GM06990 (cell line): ENCODE measurements at regions not wholly inside any gene's neighbourhood (a gene's known extent, or its start where the extent isn't known, plus 50 kb on each side); places are given as distances from the start of the nearest gene placed in this dataset.

ENCODE experiments used
- DNase-seq: peaks from one replicate; pipeline ENCODE4 v3.0.0-alpha.2; 2011; ENCODE audit not compliant: insufficient read length; ENCODE audit errors: extremely low read depth
- H3K27me3 ChIP-seq: replicated peaks from 2 replicates; pipeline ENCODE4 v1.6.0; 2011; ENCODE audit warnings: low read length; ENCODE audit not compliant: control insufficient read depth, insufficient read depth
- H3K36me3 ChIP-seq: 2 replicates; pipeline ENCODE4 v1.5.1; 2011; ENCODE audit warnings: low read length; ENCODE audit not compliant: control insufficient read depth, insufficient read depth
- H3K4me3 ChIP-seq: replicated peaks from 2 replicates; pipeline ENCODE4 v1.5.1; 2011; ENCODE audit warnings: low read depth, mild to moderate bottlenecking, control low read depth, low read length
- CTCF ChIP-seq: IDR thresholded peaks from 2 replicates; pipeline ENCODE4 v1.5.1; 2011; ENCODE audit warnings: low read length, control low read depth, mild to moderate bottlenecking, inconsistent platforms; ENCODE audit not compliant: insufficient read depth, poor library complexity, severe bottlenecking

GRCh38 chr9:109861499-109861898 is 81.5 kb downstream of the PALM2AKAP2 start:
- Histone ChIP-seq H3K36me3 (no peaks in the 10 kb centered on the region), H3K27me3 (no peaks in the 10 kb centered on the region; the same call in none of the 2 replicates), H3K4me3 (no peak overlapping the region)
- DNase-seq, result no peak
- TF ChIP-seq CTCF, result no peak

DNA sequence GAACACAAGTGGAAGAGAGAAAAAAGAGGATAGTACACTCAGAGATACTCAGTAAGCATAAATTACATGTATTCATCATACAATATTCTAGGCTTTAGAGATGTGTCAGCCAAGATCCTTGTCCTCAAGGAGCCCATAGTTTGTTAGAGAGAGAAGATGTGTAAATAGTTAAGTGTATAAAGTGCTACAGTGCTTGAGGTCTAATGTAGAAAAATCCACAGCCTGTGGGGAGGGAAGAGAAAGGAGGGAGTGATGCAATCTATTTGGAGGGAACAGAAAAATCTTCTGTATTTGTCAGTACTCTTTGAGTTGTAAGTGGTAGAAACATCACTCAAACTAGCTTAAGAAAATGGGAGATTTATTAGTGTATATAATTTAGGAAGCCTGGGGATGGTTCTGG is 81.9 kb downstream of the PALM2AKAP2 start:
- DNase-seq, result no peak
- Histone ChIP-seq H3K4me3 (no peak overlapping the region), H3K27me3 (no peaks in the 10 kb centered on the region; the same call in none of the 2 replicates), H3K36me3 (no peaks in the 10 kb centered on the region)
- no peak for TF ChIP-seq CTCF

DNA sequence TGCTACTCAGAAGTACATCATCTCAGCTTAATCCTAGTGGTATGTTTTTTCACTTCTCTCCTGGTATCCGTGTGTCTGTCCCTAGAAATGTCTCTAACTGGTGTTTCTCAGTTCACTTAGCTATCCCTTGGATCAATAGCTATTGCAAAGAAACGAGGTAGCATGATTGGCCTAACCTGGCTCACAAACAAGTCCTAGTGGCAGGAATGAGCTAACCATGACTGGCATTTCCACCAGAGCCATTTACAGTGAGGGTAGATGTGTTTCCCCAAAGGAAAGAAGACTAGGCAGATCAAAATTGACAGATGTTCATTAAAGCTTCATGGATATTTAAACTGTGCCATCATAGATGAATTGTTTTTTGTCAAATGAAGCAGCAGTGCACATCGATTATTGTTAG is 82.5 kb downstream of the PALM2AKAP2 start:
- no peak for DNase-seq
- H3K36me3 ChIP-seq, result no peaks in the 10 kb centered on the region
- no peaks in the 10 kb centered on the region; the same call in none of the 2 replicates for H3K27me3 ChIP-seq
- TF ChIP-seq CTCF, result no peak
- no peak overlapping the region for H3K4me3 ChIP-seq

DNA sequence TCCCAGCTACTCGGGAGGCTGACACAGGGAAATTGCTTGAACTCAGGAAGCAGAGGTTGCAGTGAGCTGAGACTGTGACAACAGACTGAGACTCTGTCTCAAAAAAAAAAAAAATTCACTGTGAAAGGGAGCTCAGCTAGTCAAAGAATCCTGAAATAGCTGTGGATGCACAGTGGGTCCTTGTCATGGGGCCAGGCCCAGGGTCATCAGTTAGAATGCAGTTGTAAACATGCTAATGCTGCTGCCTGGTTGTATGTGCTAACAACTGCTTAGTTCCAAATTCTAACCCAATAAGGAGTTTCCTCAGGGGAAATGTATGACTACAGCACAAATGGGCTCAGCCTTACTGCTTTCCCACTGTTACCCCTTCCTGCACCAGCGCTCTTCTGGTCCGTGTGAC is 84.0 kb downstream of the PALM2AKAP2 start:
- no peak for DNase-seq
- H3K36me3 ChIP-seq, result no peaks in the 10 kb centered on the region
- H3K27me3 ChIP-seq, result no peaks in the 10 kb centered on the region; the same call in 1 of the 2 replicates
- no peak overlapping the region for H3K4me3 ChIP-seq
- TF ChIP-seq CTCF, result no peak

GRCh38 chr9:109865521-109865920 is 85.5 kb downstream of the PALM2AKAP2 start:
- Histone ChIP-seq H3K4me3 (no peak overlapping the region), H3K27me3 (no peaks in the 10 kb centered on the region; the same call in 1 of the 2 replicates), H3K36me3 (no peaks in the 10 kb centered on the region)
- no peak for DNase-seq
- TF ChIP-seq CTCF, result no peak

- H3K27me3 ChIP-seq, result no peaks in the 10 kb centered on the region; the same call in 1 of the 2 replicates
- H3K4me3 ChIP-seq, result no peak overlapping the region
- no peaks in the 10 kb centered on the region for H3K36me3 ChIP-seq
- TF ChIP-seq CTCF, result no peak
- DNase-seq, result no peak
Measured at GRCh38 chr9:109868207-109868606, 88.2 kb downstream of the PALM2AKAP2 start.
